Endodermal cell (in vitro differentiated cells): ENCODE measurements at regions not wholly inside any gene's neighbourhood (a gene's known extent, or its start where the extent isn't known, plus 50 kb on each side); places are given as distances from the start of the nearest gene placed in this dataset.

Experiments used
- DNase-seq: peaks from one replicate; pipeline ENCODE4 v3.0.0-alpha.2; 2017
- H3K27ac ChIP-seq: 2 replicates; pipeline ENCODE4 v1.5.1; 2013; ENCODE audit warnings: mild to moderate bottlenecking, low read depth, low read length, moderate library complexity
- H3K27me3 ChIP-seq: 2 replicates; pipeline ENCODE4 v1.6.1; 2013; ENCODE audit warnings: mild to moderate bottlenecking, low read length, moderate library complexity; ENCODE audit not compliant: insufficient read depth, control insufficient read depth, poor library complexity, severe bottlenecking
- H3K36me3 ChIP-seq: 2 replicates; pipeline ENCODE4 v1.7.0; 2013; ENCODE audit warnings: mild to moderate bottlenecking, low read length, moderate library complexity; ENCODE audit not compliant: control insufficient read depth, insufficient read depth
- H3K4me1 ChIP-seq: one replicate; pipeline ENCODE4 v1.7.0; 2013; ENCODE audit warnings: low read length; ENCODE audit not compliant: control insufficient read depth, insufficient read depth
- H3K4me3 ChIP-seq: 2 replicates; pipeline ENCODE4 v1.5.1; 2013; ENCODE audit warnings: mild to moderate bottlenecking, low read length, moderate library complexity
- H3K9ac ChIP-seq: 2 replicates; pipeline ENCODE4 v1.6.1; 2013; ENCODE audit warnings: mild to moderate bottlenecking, low read length, moderate library complexity; ENCODE audit not compliant: poor library complexity, severe bottlenecking; ENCODE audit errors: extremely low read depth
- H3K9me3 ChIP-seq: 2 replicates; pipeline ENCODE4 v1.6.1; 2013; ENCODE audit warnings: mild to moderate bottlenecking, low read length, moderate library complexity; ENCODE audit not compliant: control insufficient read depth
- H3K27ac Mint-ChIP-seq: 2 replicates; pipeline ENCODE4 v1.8.0; 2020; ENCODE audit warnings: mixed read lengths
- H3K27me3 Mint-ChIP-seq: 2 replicates; pipeline ENCODE4 v1.8.0; 2021; ENCODE audit warnings: mild to moderate bottlenecking, mixed read lengths; ENCODE audit not compliant: insufficient read depth
- H3K36me3 Mint-ChIP-seq: 2 replicates; pipeline ENCODE4 v1.8.0; 2020; ENCODE audit warnings: low read depth, mixed read lengths
- H3K4me1 Mint-ChIP-seq: 2 replicates; pipeline ENCODE4 v1.8.0; 2020; ENCODE audit warnings: mixed read lengths
- H3K4me3 Mint-ChIP-seq: 2 replicates; pipeline ENCODE4 v1.8.0; 2020; ENCODE audit warnings: mild to moderate bottlenecking, moderate library complexity, mixed read lengths
- H3K9me3 Mint-ChIP-seq: 2 replicates; pipeline ENCODE4 v1.8.0; 2020; ENCODE audit warnings: mild to moderate bottlenecking, mixed read lengths
- CTCF ChIP-seq: fragments of 200-600 bp; sonication (generic); conservative IDR thresholded peaks from 2 replicates; pipeline ENCODE4 v1.5.0; 2021; ENCODE audit warnings: antibody characterized with exemption, mild to moderate bottlenecking
- WGBS, 2 experiments: methylation state at CpG; one replicate each; pipeline versions ENCODE4 v1.1.5 to v1.1.7; 2013; ENCODE audit warnings: missing lambda C conversion rate in 2 of 2, mixed read lengths in 1 of 2; ENCODE audit not compliant: insufficient coverage in 1 of 2, insufficient read length in 1 of 2; 5-methylcytosine and 5-hydroxymethylcytosine counted together

GRCh38 chr11:122523846-122524805, 131.4 kb upstream of the UBASH3B start:
- Histone ChIP-seq H3K4me1 (peaks cover 6% of the 10 kb centered on the region), H3K9ac (no peak overlapping the region), H3K4me3 (no peak overlapping the region), H3K27me3 (no peaks in the 10 kb centered on the region), H3K27ac (peak overlapping the region; percentile 89), H3K36me3 (no peaks in the 10 kb centered on the region), H3K9me3 (peaks cover 14% of the 10 kb centered on the region)
- peak; percentile 69 for DNase-seq
- H3K4me1 Mint-ChIP-seq: peaks cover 17% of the 10 kb centered on the region
- no peak overlapping the region for H3K4me3 Mint-ChIP-seq
- peaks cover 26% of the 10 kb centered on the region for H3K27me3 Mint-ChIP-seq
- 36 to 68% methylated on average over 4 to 9 of the region's 10 CpGs for WGBS, 2 experiments
- H3K36me3 Mint-ChIP-seq: no peaks in the 10 kb centered on the region
- TF ChIP-seq CTCF: no peak
- H3K9me3 Mint-ChIP-seq: peaks cover 8% of the 10 kb centered on the region
- no peak overlapping the region for H3K27ac Mint-ChIP-seq

GRCh38 chr11:122521626-122522025, 133.9 kb upstream of the UBASH3B start:
- no peaks in the 10 kb centered on the region for H3K36me3 ChIP-seq

More at GRCh38 chr11:122521626-122522025, 133.9 kb upstream of the UBASH3B start:
- peaks cover 38% of the 10 kb centered on the region for H3K27me3 Mint-ChIP-seq
- no peaks in the 10 kb centered on the region for H3K36me3 Mint-ChIP-seq
- peaks cover 17% of the 10 kb centered on the region for H3K4me1 Mint-ChIP-seq
- H3K4me3 Mint-ChIP-seq: no peak overlapping the region
- no peak for TF ChIP-seq CTCF
- H3K9me3 Mint-ChIP-seq: peaks cover 14% of the 10 kb centered on the region
- no peak overlapping the region for H3K9ac ChIP-seq
- no peak for DNase-seq
- H3K27ac ChIP-seq: no peak overlapping the region
- H3K9me3 ChIP-seq: peaks cover 26% of the 10 kb centered on the region
- peaks cover 6% of the 10 kb centered on the region for H3K4me1 ChIP-seq
- no peaks in the 10 kb centered on the region for H3K27me3 ChIP-seq
- WGBS, 2 experiments: 76% methylated on average over 2 of the region's 2 CpGs; no CpG with 5 or more reads in 1 of the 2 experiments
- no peak overlapping the region for H3K4me3 ChIP-seq
- no peak overlapping the region for H3K27ac Mint-ChIP-seq
